ENCODE measurements at regions not wholly inside any gene's neighbourhood (a gene's known extent, or its start where the extent isn't known, plus 50 kb on each side); places are given as distances from the start of the nearest gene placed in this dataset.

GRCh38 chr6:53199156-53199555, 50.5 kb upstream of the GCM1 start:
- H3K79me1 ChIP-seq (ENCODE audit: low read depth, low read length) = no peaks in the 10 kb centered on the region
- H3K9ac ChIP-seq (replicated peaks in 1 of 4; ENCODE audit: extremely low read depth in 1 of 4, low read depth in 3 of 4, low read length in 3 of 4) = no peak overlapping the region
- no peak overlapping the region for H3K4ac ChIP-seq (replicated peaks; ENCODE audit: insufficient read length, low read depth, low read length)
- FAIRE-seq = no peak
- 88% methylated on average over 5 of the region's 5 CpGs; no CpG with 5 or more reads in 1 of the 2 experiments for WGBS, 2 experiments (ENCODE audit: extremely low coverage in 1 of 2, insufficient coverage in 1 of 2, insufficient read length in 1 of 2, insufficient replicate concordance in 2 of 2, low coverage in 1 of 2, low lambda C conversion rate in 2 of 2, missing lambda C conversion rate in 1 of 2)
- ChIA-PET POLR2A (ENCODE audit: partially characterized antibody) (no interaction called here), CTCF (ENCODE audit: partially characterized antibody) (interaction anchor here (0.9 kb wide), 3 partner anchors 28 to 286 kb away, joined by 3 to 4 read pairs (median 3); no protein-coding TSS in a partner anchor)
- no peak overlapping the region for H3K18ac ChIP-seq (ENCODE audit: extremely low read depth, low read length)
- no peak overlapping the region for H2BK15ac ChIP-seq (ENCODE audit: low read length)
- no peak overlapping the region for H3K56ac ChIP-seq (replicated peaks; ENCODE audit: insufficient read length, low read depth, low read length)
- H3K36me3 ChIP-seq (ENCODE audit: control insufficient read depth in 2 of 4, insufficient read depth in 4 of 4, low read length in 3 of 4) = no peaks in the 10 kb centered on the region
- no peak overlapping the region for H3K4me2 ChIP-seq (ENCODE audit: insufficient read depth in 1 of 2, low read depth in 2 of 2, low read length in 2 of 2)
- peaks cover 2% of the 10 kb centered on the region; the same call in 1 of the 2 replicates for H3K23me2 ChIP-seq (ENCODE audit: low read depth, low read length)
- H4K20me1 ChIP-seq (replicated peaks in 1 of 2; ENCODE audit: control insufficient read depth in 1 of 2, insufficient read depth in 2 of 2, low read length in 2 of 2) = no peaks in the 10 kb centered on the region
- no peak overlapping the region for H2AK5ac ChIP-seq (ENCODE audit: low read depth, low read length)
- no peak overlapping the region for H2BK12ac ChIP-seq (ENCODE audit: low read depth, low read length)
- H3K27me3 ChIP-seq (replicated peaks in 1 of 4; ENCODE audit: control insufficient read depth in 3 of 4, extremely low read depth in 1 of 4, insufficient read depth in 3 of 4, low read length in 3 of 4) = no peaks in the 10 kb centered on the region
- no peak overlapping the region for H4K5ac ChIP-seq (ENCODE audit: insufficient read length, low read depth, low read length)
- no peak overlapping the region for H2AFZ ChIP-seq (ENCODE audit: low read length)
- no peak overlapping the region for H3K14ac ChIP-seq (ENCODE audit: insufficient read length)
- no peaks in the 10 kb centered on the region for H3K79me2 ChIP-seq (ENCODE audit: control insufficient read depth in 1 of 2, insufficient read depth in 2 of 2, low read length in 2 of 2)
- H3K27ac ChIP-seq (ENCODE audit: low read depth, low read length) = no peak overlapping the region
- no peak overlapping the region for H2BK20ac ChIP-seq (ENCODE audit: low read length)
- no peak overlapping the region for H2BK120ac ChIP-seq (replicated peaks; ENCODE audit: low read depth, low read length)
- no peak overlapping the region for H3K23ac ChIP-seq (ENCODE audit: insufficient read length)
- no peak for DNase-seq (ENCODE audit: low read depth in 1 of 2, low spot score in 2 of 2)
- no peaks in the 10 kb centered on the region for H3K4me1 ChIP-seq (replicated peaks in 1 of 4; ENCODE audit: control insufficient read depth in 3 of 4, insufficient read depth in 4 of 4, low read length in 3 of 4)
- H4K8ac ChIP-seq (ENCODE audit: extremely low read depth, insufficient read depth, low read length) = no peak overlapping the region
- TF ChIP-seq SP2 (IDR thresholded peaks at IDR 0.05; ENCODE audit: low read length) (no peak), RXRA (IDR thresholded peaks at IDR 0.05; ENCODE audit: insufficient read depth, low read depth, low read length) (no peak), CTCF (IDR thresholded peaks at IDR 0.05; ENCODE audit: control extremely low read depth in 1 of 3, insufficient read depth in 1 of 3, low read depth in 1 of 3, low read length in 3 of 3) (no peak), JUN (IDR thresholded peaks at IDR 0.05; ENCODE audit: low read depth, low read length) (no peak), CEBPB (IDR thresholded peaks at IDR 0.05; ENCODE audit: low read depth, low read length) (no peak)
- no peaks in the 10 kb centered on the region for H3K9me3 ChIP-seq (ENCODE audit: insufficient read depth in 2 of 2, low read depth in 1 of 2, low read length in 1 of 2)
- no peak overlapping the region for H3K4me3 ChIP-seq (ENCODE audit: extremely low read depth in 1 of 4, insufficient read depth in 2 of 4, low read depth in 3 of 4, low read length in 4 of 4)
- H4K91ac ChIP-seq (replicated peaks; ENCODE audit: insufficient read length, low read length) = no peak overlapping the region
- H2BK5ac ChIP-seq (ENCODE audit: low read depth, low read length) = no peak overlapping the region
